MM.1S (cell line): ENCODE measurements at regions not wholly inside any gene's neighbourhood (a gene's known extent, or its start where the extent isn't known, plus 50 kb on each side); places are given as distances from the start of the nearest gene placed in this dataset.

Experiments
- CTCF ChIP-seq: fragments of 300-600 bp; sonication (generic); IDR thresholded peaks from 2 replicates; pipeline ENCODE4 v1.5.1; 2016; ENCODE audit warnings: antibody characterized with exemption, low read length, mixed read lengths
- EZH2 ChIP-seq: fragments of 300-600 bp; sonication (generic); optimal IDR thresholded peaks from 2 replicates; pipeline ENCODE3; 2017; ENCODE audit warnings: low read depth, mild to moderate bottlenecking, antibody characterized with exemption, low read length, mixed read lengths

- TF ChIP-seq EZH2 (no peak), CTCF (no peak)
These were observed 217.3 kb upstream of the ARHGAP42 start for GRCh38 chr11:100469835-100470234.
